ENCODE measurements at regions not wholly inside any gene's neighbourhood (a gene's known extent, or its start where the extent isn't known, plus 50 kb on each side); places are given as distances from the start of the nearest gene placed in this dataset.

- in situ Hi-C loops (cut with HindIII; ENCODE audit: low pct_unique_long_range_greater_than_20kb, low sequenced_read_pairs), result no loop called here
- no peak for TF ChIP-seq JUND (IDR thresholded peaks at IDR 0.05; ENCODE audit: low read depth)
- DNase-seq (ENCODE audit: low read depth in 1 of 2, low spot score in 1 of 2), result peak; percentile 26 to 50
Measured at GRCh38 chr11:10379022-10379421, 74.1 kb downstream of the ADM start.

- in situ Hi-C loops (cut with HindIII; ENCODE audit: low pct_unique_long_range_greater_than_20kb, low sequenced_read_pairs), result no loop called here
- TF ChIP-seq JUND (IDR thresholded peaks at IDR 0.05; ENCODE audit: low read depth), result no peak
- no peak for DNase-seq (ENCODE audit: low read depth in 1 of 2, low spot score in 1 of 2)
Measured at GRCh38 chr11:10379426-10379825, 74.6 kb downstream of the ADM start.

GRCh38 chr11:10379871-10380568 is 75.0 kb upstream of the AMPD3 start:
- no peak for DNase-seq (ENCODE audit: low read depth in 1 of 2, low spot score in 1 of 2)
- in situ Hi-C loops (cut with HindIII; ENCODE audit: low pct_unique_long_range_greater_than_20kb, low sequenced_read_pairs), result no loop called here
- TF ChIP-seq JUND (IDR thresholded peaks at IDR 0.05; ENCODE audit: low read depth), result no peak

- no peak for DNase-seq (ENCODE audit: low read depth in 1 of 2, low spot score in 1 of 2)
- TF ChIP-seq JUND (IDR thresholded peaks at IDR 0.05; ENCODE audit: low read depth), result no peak
- in situ Hi-C loops (cut with HindIII; ENCODE audit: low pct_unique_long_range_greater_than_20kb, low sequenced_read_pairs), result no loop called here
Measured at GRCh38 chr11:10380921-10381320, 74.1 kb upstream of the AMPD3 start.

- in situ Hi-C loops (cut with HindIII; ENCODE audit: low pct_unique_long_range_greater_than_20kb, low sequenced_read_pairs), result no loop called here
- no peak for TF ChIP-seq JUND (IDR thresholded peaks at IDR 0.05; ENCODE audit: low read depth)
Measured at GRCh38 chr11:10381736-10382135, 73.3 kb upstream of the AMPD3 start.

GRCh38 chr11:10382518-10382917 is 72.5 kb upstream of the AMPD3 start:
- DNase-seq (ENCODE audit: low read depth in 1 of 2, low spot score in 1 of 2), result peak in 1 of 2 experiments; percentile 83

More at GRCh38 chr11:10381736-10382135, 73.3 kb upstream of the AMPD3 start:
- no peak for DNase-seq (ENCODE audit: low read depth in 1 of 2, low spot score in 1 of 2)

GRCh38 chr11:10385696-10386095 is 69.4 kb upstream of the AMPD3 start:
- no peak for TF ChIP-seq JUND (IDR thresholded peaks at IDR 0.05; ENCODE audit: low read depth)
- in situ Hi-C loops (cut with HindIII; ENCODE audit: low pct_unique_long_range_greater_than_20kb, low sequenced_read_pairs), result no loop called here
- no peak for DNase-seq (ENCODE audit: low read depth in 1 of 2, low spot score in 1 of 2)

More at GRCh38 chr11:10382518-10382917, 72.5 kb upstream of the AMPD3 start:
- in situ Hi-C loops (cut with HindIII; ENCODE audit: low pct_unique_long_range_greater_than_20kb, low sequenced_read_pairs), result no loop called here
- no peak for TF ChIP-seq JUND (IDR thresholded peaks at IDR 0.05; ENCODE audit: low read depth)

- DNase-seq (ENCODE audit: low read depth in 1 of 2, low spot score in 1 of 2), result no peak
- in situ Hi-C loops (cut with HindIII; ENCODE audit: low pct_unique_long_range_greater_than_20kb, low sequenced_read_pairs), result no loop called here
- TF ChIP-seq JUND (IDR thresholded peaks at IDR 0.05; ENCODE audit: low read depth), result no peak
Measured at GRCh38 chr11:10386361-10386760, 68.7 kb upstream of the AMPD3 start.

GRCh38 chr11:10386861-10387205 is 68.2 kb upstream of the AMPD3 start:
- no peak for TF ChIP-seq JUND (IDR thresholded peaks at IDR 0.05; ENCODE audit: low read depth)
- in situ Hi-C loops (cut with HindIII; ENCODE audit: low pct_unique_long_range_greater_than_20kb, low sequenced_read_pairs), result no loop called here
- no peak for DNase-seq (ENCODE audit: low read depth in 1 of 2, low spot score in 1 of 2)

- DNase-seq (ENCODE audit: low read depth in 1 of 2, low spot score in 1 of 2), result no peak
- no peak for TF ChIP-seq JUND (IDR thresholded peaks at IDR 0.05; ENCODE audit: low read depth)
- in situ Hi-C loops (cut with HindIII; ENCODE audit: low pct_unique_long_range_greater_than_20kb, low sequenced_read_pairs), result no loop called here
Measured at GRCh38 chr11:10387206-10388083, 67.6 kb upstream of the AMPD3 start.

GRCh38 chr11:10388101-10388500 is 67.0 kb upstream of the AMPD3 start:
- peak in 1 of 2 experiments; percentile 60 for DNase-seq (ENCODE audit: low read depth in 1 of 2, low spot score in 1 of 2)
- no peak for TF ChIP-seq JUND (IDR thresholded peaks at IDR 0.05; ENCODE audit: low read depth)
- in situ Hi-C loops (cut with HindIII; ENCODE audit: low pct_unique_long_range_greater_than_20kb, low sequenced_read_pairs), result no loop called here

GRCh38 chr11:10388574-10388973 is 66.5 kb upstream of the AMPD3 start:
- no peak for TF ChIP-seq JUND (IDR thresholded peaks at IDR 0.05; ENCODE audit: low read depth)
- in situ Hi-C loops (cut with HindIII; ENCODE audit: low pct_unique_long_range_greater_than_20kb, low sequenced_read_pairs), result no loop called here
- no peak for DNase-seq (ENCODE audit: low read depth in 1 of 2, low spot score in 1 of 2)

GRCh38 chr11:10390375-10390774 is 64.7 kb upstream of the AMPD3 start:
- peak in 1 of 2 experiments; percentile 28 for DNase-seq (ENCODE audit: low read depth in 1 of 2, low spot score in 1 of 2)
- no peak for TF ChIP-seq JUND (IDR thresholded peaks at IDR 0.05; ENCODE audit: low read depth)
- in situ Hi-C loops (cut with HindIII; ENCODE audit: low pct_unique_long_range_greater_than_20kb, low sequenced_read_pairs), result no loop called here

Measured in T47D (cell line).